LNCAP (cell line): ENCODE measurements at regions not wholly inside any gene's neighbourhood (a gene's known extent, or its start where the extent isn't known, plus 50 kb on each side); places are given as distances from the start of the nearest gene placed in this dataset.

Source experiments
- CTCF ChIP-seq: fragments of 450-650 bp; IDR thresholded peaks from 2 replicates; pipeline ENCODE4 v1.5.1; 2017; ENCODE audit warnings: mild to moderate bottlenecking

- TF ChIP-seq CTCF = no peak
These were observed 225.1 kb downstream of the PLA2G4A start for GRCh38 chr1:187053876-187054275.

DNA sequence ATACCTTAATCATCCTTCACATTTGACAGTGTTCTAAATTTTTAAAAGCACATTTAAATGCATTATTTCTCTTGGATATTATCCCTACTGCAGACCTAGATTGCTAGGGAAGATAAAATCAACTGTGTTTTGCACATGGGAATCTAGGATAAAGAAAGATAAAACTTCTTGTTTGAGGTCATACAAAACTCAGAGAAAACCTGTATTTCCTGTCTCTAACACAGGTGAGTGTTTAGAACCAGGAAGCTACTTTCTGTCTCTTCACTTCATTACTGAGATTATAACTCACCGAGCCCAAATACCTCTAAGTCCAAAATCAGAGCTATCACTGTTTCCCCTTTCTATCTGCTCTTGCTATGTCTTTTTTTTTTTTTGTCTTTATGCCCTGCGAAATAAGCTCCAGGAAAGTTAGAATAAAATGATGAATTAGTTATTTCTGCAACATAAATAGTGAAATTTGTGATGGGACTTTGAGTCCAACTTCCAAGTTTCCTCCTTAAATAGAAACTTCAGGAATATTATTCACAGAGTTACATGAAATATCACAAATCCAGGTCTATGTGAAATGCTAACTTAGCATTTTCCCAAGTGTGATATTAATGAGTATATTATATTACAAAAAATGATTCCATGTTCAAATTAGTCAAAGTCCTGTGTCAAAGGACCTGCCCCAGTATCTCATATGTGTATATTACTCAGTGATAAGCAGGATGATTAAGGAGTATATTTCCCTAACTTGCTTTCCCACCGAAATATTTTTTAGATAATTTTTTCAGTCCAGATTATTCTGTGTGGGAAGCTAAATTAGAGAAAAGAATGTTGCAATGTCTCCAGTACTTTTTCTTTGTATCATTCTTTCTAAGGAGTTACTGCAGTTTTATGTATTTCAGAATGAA, 226.4 kb downstream of the PLA2G4A start:
- no peak for TF ChIP-seq CTCF

DNA sequence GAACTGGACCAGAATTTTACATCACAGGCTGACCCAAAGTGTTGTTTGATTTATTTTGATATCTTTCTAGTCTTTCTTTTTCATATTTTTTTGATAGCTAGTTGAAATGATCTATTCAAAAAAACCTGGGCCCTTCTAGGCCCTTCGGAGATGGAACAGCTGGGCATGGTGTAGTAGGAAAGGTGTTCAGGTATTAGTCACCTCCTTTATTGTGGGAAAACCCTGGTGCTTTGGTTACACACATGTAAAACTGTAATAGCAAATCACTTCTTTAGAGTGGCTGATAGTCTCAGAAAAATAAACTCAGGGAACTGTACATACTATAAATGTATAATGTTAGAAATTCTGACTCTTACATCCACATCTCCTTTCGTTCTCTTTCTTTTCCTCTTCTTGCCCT, 234.5 kb downstream of the PLA2G4A start:
- no peak for TF ChIP-seq CTCF

DNA sequence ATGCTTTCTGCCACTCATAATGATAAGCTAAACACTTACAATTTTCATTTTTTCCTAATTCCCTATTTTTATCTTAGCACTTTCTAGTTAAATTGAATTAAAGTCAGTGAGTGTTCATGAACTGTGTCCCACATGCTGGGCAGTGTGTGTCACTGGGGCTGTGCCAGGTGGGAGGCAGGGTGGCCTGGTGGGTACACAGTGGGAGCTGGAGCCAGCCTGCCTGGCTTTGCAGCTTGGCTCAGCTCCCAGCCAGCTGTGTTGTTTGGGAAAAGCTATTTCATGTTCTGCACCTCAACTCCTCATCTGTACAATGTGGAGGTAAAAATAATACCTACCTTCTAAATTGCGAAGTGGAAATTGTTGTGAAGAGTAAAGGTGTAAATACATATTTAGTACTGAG, 238.4 kb downstream of the PLA2G4A start:
- no peak for TF ChIP-seq CTCF

GRCh38 chr1:187070076-187070475, 241.3 kb downstream of the PLA2G4A start:
- TF ChIP-seq CTCF = no peak

DNA sequence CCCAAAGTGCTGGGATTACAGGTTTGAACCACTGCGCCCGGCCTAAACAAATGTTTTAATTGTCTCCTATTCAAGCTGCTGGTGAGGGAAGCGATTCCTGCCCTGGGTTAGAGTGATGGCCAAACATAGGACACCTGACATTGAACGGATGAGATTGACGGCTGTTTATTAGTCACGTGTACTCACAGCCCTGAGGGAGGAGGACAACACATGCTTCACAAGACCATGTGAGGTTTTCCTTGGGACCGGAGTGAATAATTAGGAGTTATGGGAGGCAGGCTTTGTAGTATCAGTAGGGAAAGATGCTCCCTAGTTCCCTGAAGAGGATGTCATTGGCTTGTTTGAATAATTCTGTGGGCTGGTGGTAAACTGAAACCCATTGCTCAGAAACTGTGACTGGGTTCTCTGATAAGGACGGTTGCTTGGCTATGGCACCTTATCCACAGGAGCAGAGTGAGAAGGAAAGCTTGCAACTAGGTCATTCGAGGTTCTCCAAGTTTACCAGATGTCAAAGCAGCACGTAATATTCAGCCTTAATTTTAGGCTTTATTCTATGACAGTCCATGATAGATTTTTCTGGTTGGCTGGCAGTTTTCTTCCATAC, 245.8 kb downstream of the PLA2G4A start:
- no peak for TF ChIP-seq CTCF

GRCh38 chr1:187076922-187077321, 248.2 kb downstream of the PLA2G4A start:
- no peak for TF ChIP-seq CTCF
